Liver (tissue), 8 donors: ENCODE measurements at regions not wholly inside any gene's neighbourhood (a gene's known extent, or its start where the extent isn't known, plus 50 kb on each side); places are given as distances from the start of the nearest gene placed in this dataset.

Experiments used
- DNase-seq: peaks from one replicate; pipeline ENCODE4 v3.0.0-alpha.2; 2017; ENCODE audit warnings: low spot score
- H3K27ac ChIP-seq, 2 donors: one replicate each; pipeline ENCODE4 v1.7.0; 2013; ENCODE audit warnings: inconsistent platforms in 2 of 2, low read length in 2 of 2, control low read depth in 1 of 2, low read depth in 1 of 2, mild to moderate bottlenecking in 1 of 2
- H3K27me3 ChIP-seq, 4 donors: one replicate each; pipeline versions ENCODE4 v1.6.1 to v1.7.0; 2013; ENCODE audit warnings: low read length in 3 of 4, inconsistent platforms in 1 of 4, mild to moderate bottlenecking in 1 of 4, moderate library complexity in 1 of 4; ENCODE audit not compliant: control insufficient read depth in 4 of 4, insufficient read depth in 4 of 4
- H3K36me3 ChIP-seq, 4 donors: one replicate each; pipeline versions ENCODE4 v1.6.1 to v1.7.0; 2013; ENCODE audit warnings: low read length in 3 of 4, mild to moderate bottlenecking in 3 of 4, low read depth in 1 of 4, moderate library complexity in 1 of 4; ENCODE audit not compliant: control insufficient read depth in 4 of 4, insufficient read depth in 3 of 4
- H3K4me1 ChIP-seq, 4 donors: one replicate each; pipeline versions ENCODE4 v1.6.1 to v1.7.0; 2013; ENCODE audit warnings: low read length in 3 of 4, mild to moderate bottlenecking in 3 of 4, moderate library complexity in 1 of 4; ENCODE audit not compliant: control insufficient read depth in 4 of 4, insufficient read depth in 4 of 4
- H3K4me3 ChIP-seq, 3 donors: one replicate each; pipeline versions ENCODE4 v1.6.1 to v1.7.0; 2013; ENCODE audit warnings: low read length in 3 of 3, control low read depth in 1 of 3, low read depth in 1 of 3, mild to moderate bottlenecking in 1 of 3
- H3K9ac ChIP-seq, 2 donors: one replicate each; pipeline ENCODE4 v1.7.0; 2013; ENCODE audit warnings: low read length in 2 of 2, mild to moderate bottlenecking in 2 of 2, moderate library complexity in 2 of 2, control low read depth in 1 of 2, low read depth in 1 of 2
- H3K9me3 ChIP-seq, 4 donors: one replicate each; pipeline versions ENCODE4 v1.6.1 to v1.7.0; 2013; ENCODE audit warnings: low read length in 3 of 4; ENCODE audit not compliant: control insufficient read depth in 4 of 4
- EGR1 ChIP-seq, 2 donors: IDR thresholded peaks; 2 replicates each; pipeline ENCODE4 v1.6.1; 2016 to 2018; ENCODE audit warnings: antibody characterized with exemption in 2 of 2, low read depth in 2 of 2
- FOXA1 ChIP-seq: IDR thresholded peaks from 2 replicates; pipeline ENCODE4 v1.6.1; 2016; ENCODE audit warnings: antibody characterized with exemption
- FOXA2 ChIP-seq: IDR thresholded peaks from 2 replicates; pipeline ENCODE4 v1.6.1; 2016; ENCODE audit warnings: antibody characterized with exemption
- GABPA ChIP-seq, 2 donors: IDR thresholded peaks in 1 of 2; conservative IDR thresholded peaks in 1 of 2; 2 replicates each; pipeline ENCODE4 v1.6.1; 2016; ENCODE audit warnings: antibody characterized with exemption in 2 of 2, mild to moderate bottlenecking in 1 of 2, moderate library complexity in 1 of 2
- HNF4A ChIP-seq, 2 donors: conservative IDR thresholded peaks; 2 replicates each; pipeline ENCODE4 v1.6.1; 2016; ENCODE audit warnings: antibody characterized with exemption in 2 of 2, mild to moderate bottlenecking in 2 of 2
- JUND ChIP-seq, 2 donors: IDR thresholded peaks; 2 replicates each; pipeline ENCODE4 v1.6.1; 2016; ENCODE audit warnings: antibody characterized with exemption in 2 of 2
- NR2F2 ChIP-seq: IDR thresholded peaks from 2 replicates; pipeline ENCODE4 v1.6.1; 2016; ENCODE audit warnings: antibody characterized with exemption
- RAD21 ChIP-seq, 2 donors: IDR thresholded peaks; 2 replicates each; pipeline ENCODE4 v1.6.1; 2016; ENCODE audit warnings: antibody characterized with exemption in 2 of 2, mild to moderate bottlenecking in 2 of 2
- RXRA ChIP-seq, 2 donors: IDR thresholded peaks; 2 replicates each; pipeline ENCODE4 v1.6.1; 2017 to 2018; ENCODE audit warnings: antibody characterized with exemption in 2 of 2, mild to moderate bottlenecking in 1 of 2
- SP1 ChIP-seq: IDR thresholded peaks from 2 replicates; pipeline ENCODE4 v1.6.1; 2018; ENCODE audit warnings: antibody characterized with exemption, mild to moderate bottlenecking
- TAF1 ChIP-seq: conservative IDR thresholded peaks from 2 replicates; pipeline ENCODE4 v1.6.1; 2016; ENCODE audit warnings: antibody characterized with exemption, mild to moderate bottlenecking
- YY1 ChIP-seq: IDR thresholded peaks from 2 replicates; pipeline ENCODE4 v1.6.1; 2016; ENCODE audit warnings: antibody characterized with exemption, mild to moderate bottlenecking
- WGBS: extraction: QIAGEN DNeasy Blood & Tissue Kit; methylation state at CpG from one replicate; pipeline ENCODE4 v1.1.7; 2013; 5-methylcytosine and 5-hydroxymethylcytosine counted together
- TF ChIP-seq, protein P1 (sequence below): IDR thresholded peaks from 2 replicates; pipeline ENCODE4 v1.6.1; 2016; ENCODE audit warnings: antibody characterized with exemption, mild to moderate bottlenecking
- TF ChIP-seq, protein P2 (sequence below): fragments of 150-350 bp; IDR thresholded peaks from 2 replicates; pipeline ENCODE4 v1.5.1; 2017; ENCODE audit warnings: improper control_type of control experiment, low read depth, low read length; ENCODE audit not compliant: missing input control
- TF ChIP-seq, protein P3 (sequence below): IDR thresholded peaks from 2 replicates; pipeline ENCODE4 v1.6.1; 2016; ENCODE audit warnings: antibody characterized with exemption
- TF ChIP-seq, protein P4 (sequence below): IDR thresholded peaks from 2 replicates; pipeline ENCODE4 v1.6.1; 2016; ENCODE audit warnings: antibody characterized with exemption
- donor health status: healthy.
- donor health status: healthy.
- donor health status: healthy.
- donor health status: healthy.
- donor health status: healthy.

DNA sequence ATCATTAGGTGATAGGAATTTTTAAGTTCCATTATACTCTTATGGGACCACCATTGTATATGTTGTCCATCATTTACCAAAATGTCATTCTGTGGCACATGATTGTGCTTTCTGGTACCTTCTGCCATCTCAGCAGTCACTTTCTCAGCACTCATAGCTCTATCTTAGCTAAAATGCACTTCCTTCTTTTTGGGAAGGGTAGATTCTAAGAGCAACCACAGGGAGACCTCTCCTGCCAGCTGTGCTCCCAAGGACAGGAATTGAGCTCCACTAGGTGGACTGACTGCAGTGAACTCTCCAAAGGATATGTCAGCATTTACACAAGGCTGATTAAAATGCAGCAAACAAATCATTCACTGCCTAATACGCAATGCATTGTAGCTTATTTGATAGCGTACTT, 91.8 kb upstream of the OBI1 start (continued):
- TF ChIP-seq, protein P1, sequence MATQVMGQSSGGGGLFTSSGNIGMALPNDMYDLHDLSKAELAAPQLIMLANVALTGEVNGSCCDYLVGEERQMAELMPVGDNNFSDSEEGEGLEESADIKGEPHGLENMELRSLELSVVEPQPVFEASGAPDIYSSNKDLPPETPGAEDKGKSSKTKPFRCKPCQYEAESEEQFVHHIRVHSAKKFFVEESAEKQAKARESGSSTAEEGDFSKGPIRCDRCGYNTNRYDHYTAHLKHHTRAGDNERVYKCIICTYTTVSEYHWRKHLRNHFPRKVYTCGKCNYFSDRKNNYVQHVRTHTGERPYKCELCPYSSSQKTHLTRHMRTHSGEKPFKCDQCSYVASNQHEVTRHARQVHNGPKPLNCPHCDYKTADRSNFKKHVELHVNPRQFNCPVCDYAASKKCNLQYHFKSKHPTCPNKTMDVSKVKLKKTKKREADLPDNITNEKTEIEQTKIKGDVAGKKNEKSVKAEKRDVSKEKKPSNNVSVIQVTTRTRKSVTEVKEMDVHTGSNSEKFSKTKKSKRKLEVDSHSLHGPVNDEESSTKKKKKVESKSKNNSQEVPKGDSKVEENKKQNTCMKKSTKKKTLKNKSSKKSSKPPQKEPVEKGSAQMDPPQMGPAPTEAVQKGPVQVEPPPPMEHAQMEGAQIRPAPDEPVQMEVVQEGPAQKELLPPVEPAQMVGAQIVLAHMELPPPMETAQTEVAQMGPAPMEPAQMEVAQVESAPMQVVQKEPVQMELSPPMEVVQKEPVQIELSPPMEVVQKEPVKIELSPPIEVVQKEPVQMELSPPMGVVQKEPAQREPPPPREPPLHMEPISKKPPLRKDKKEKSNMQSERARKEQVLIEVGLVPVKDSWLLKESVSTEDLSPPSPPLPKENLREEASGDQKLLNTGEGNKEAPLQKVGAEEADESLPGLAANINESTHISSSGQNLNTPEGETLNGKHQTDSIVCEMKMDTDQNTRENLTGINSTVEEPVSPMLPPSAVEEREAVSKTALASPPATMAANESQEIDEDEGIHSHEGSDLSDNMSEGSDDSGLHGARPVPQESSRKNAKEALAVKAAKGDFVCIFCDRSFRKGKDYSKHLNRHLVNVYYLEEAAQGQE, result no peak
- TF ChIP-seq RAD21 (IDR thresholded peaks at IDR 0.05) (no peak), YY1 (no peak)

DNA sequence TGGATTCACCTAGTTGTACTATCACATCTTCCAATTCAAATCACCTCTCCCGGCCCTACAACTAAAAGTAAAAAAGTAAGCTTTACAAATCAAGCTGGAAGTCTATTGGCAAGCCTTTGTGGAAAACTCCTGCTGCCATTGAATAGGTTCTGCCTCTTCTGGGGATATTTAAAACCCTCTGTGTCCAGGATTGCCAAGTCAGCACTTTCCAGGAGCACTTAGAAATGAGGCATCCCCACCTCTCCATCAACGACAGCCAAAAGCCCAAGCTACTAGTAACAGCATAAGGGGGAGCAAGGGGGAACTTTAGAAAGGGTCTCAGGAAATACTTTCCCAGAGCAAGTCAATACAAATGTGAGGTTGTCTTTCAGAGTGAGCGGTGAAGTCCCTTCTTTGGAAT, 85.0 kb upstream of the OBI1 start:
- Histone ChIP-seq H3K27ac (no peak overlapping the region), H3K4me1 (no peaks in the 10 kb centered on the region), H3K9me3 (no peaks in the 10 kb centered on the region), H3K9ac (no peak overlapping the region), H3K36me3 (no peaks in the 10 kb centered on the region), H3K27me3 (peaks cover 0 to 2% (median 0%) of the 10 kb centered on the region in 4 donors), H3K4me3 (no peak overlapping the region)
- no peak for DNase-seq
- TF ChIP-seq FOXA2, result no peak
- no peak for TF ChIP-seq JUND (IDR thresholded peaks at IDR 0.05)
- no peak for TF ChIP-seq EGR1 (IDR thresholded peaks at IDR 0.05; ENCODE audit: low read depth in 2 of 2)
- no peak for TF ChIP-seq SP1
- TF ChIP-seq GABPA (IDR thresholded peaks at IDR 0.05 in 1 of 2, conservative IDR thresholded peaks at IDR 0.05 in 1 of 2), result no peak
- no peak for TF ChIP-seq TAF1
- TF ChIP-seq RAD21 (IDR thresholded peaks at IDR 0.05), result no peak
- TF ChIP-seq RXRA (IDR thresholded peaks at IDR 0.05), result no peak
- no peak for TF ChIP-seq YY1
- TF ChIP-seq, protein P2, sequence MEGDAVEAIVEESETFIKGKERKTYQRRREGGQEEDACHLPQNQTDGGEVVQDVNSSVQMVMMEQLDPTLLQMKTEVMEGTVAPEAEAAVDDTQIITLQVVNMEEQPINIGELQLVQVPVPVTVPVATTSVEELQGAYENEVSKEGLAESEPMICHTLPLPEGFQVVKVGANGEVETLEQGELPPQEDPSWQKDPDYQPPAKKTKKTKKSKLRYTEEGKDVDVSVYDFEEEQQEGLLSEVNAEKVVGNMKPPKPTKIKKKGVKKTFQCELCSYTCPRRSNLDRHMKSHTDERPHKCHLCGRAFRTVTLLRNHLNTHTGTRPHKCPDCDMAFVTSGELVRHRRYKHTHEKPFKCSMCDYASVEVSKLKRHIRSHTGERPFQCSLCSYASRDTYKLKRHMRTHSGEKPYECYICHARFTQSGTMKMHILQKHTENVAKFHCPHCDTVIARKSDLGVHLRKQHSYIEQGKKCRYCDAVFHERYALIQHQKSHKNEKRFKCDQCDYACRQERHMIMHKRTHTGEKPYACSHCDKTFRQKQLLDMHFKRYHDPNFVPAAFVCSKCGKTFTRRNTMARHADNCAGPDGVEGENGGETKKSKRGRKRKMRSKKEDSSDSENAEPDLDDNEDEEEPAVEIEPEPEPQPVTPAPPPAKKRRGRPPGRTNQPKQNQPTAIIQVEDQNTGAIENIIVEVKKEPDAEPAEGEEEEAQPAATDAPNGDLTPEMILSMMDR, result no peak
- TF ChIP-seq, protein P3, sequence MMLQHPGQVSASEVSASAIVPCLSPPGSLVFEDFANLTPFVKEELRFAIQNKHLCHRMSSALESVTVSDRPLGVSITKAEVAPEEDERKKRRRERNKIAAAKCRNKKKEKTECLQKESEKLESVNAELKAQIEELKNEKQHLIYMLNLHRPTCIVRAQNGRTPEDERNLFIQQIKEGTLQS, result no peak
- TF ChIP-seq, protein P4, sequence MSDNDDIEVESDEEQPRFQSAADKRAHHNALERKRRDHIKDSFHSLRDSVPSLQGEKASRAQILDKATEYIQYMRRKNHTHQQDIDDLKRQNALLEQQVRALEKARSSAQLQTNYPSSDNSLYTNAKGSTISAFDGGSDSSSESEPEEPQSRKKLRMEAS, result no peak
- 81% methylated on average over 3 of the region's 3 CpGs for WGBS

DNA sequence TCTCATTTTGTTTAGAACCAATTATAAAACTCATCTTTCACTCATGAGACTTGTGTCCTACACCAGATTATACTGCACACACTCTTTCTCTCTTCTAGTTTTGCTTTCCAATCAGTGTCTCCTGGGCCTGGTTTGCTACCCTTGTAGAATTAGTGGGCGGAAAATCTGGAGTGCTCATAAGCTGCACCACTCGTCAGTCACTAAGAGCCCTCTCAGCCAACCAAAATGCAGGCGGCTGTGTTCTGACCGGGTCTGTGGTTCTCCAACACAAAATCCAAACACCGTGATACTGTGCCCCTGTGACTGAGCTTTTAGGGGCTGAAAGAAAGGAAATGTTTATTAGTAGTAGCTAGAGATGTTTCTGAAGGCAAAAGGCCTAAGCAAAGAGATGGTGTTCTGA, 83.7 kb upstream of the OBI1 start:
- no peak overlapping the region for H3K27ac ChIP-seq
- H3K4me3 ChIP-seq, result no peak overlapping the region
- H3K9me3 ChIP-seq, result no peaks in the 10 kb centered on the region
- no peaks in the 10 kb centered on the region for H3K36me3 ChIP-seq
- peaks cover 0 to 6% (median 0%) of the 10 kb centered on the region in 4 donors for H3K27me3 ChIP-seq
- no peak for DNase-seq
- 58% methylated on average over 5 of the region's 5 CpGs for WGBS
- no peak for TF ChIP-seq TAF1
- TF ChIP-seq FOXA1, result no peak
- TF ChIP-seq GABPA (IDR thresholded peaks at IDR 0.05 in 1 of 2, conservative IDR thresholded peaks at IDR 0.05 in 1 of 2), result no peak
- no peak for TF ChIP-seq EGR1 (IDR thresholded peaks at IDR 0.05; ENCODE audit: low read depth in 2 of 2)
- TF ChIP-seq, protein P3, result no peak
- no peak for TF ChIP-seq RAD21 (IDR thresholded peaks at IDR 0.05)
- TF ChIP-seq SP1, result no peak
- TF ChIP-seq, protein P1, result no peak
- no peak for TF ChIP-seq RXRA (IDR thresholded peaks at IDR 0.05)
- no peak for TF ChIP-seq HNF4A (conservative IDR thresholded peaks at IDR 0.05)
- TF ChIP-seq NR2F2, result no peak
- no peak for TF ChIP-seq YY1
- no peak for TF ChIP-seq JUND (IDR thresholded peaks at IDR 0.05)
- TF ChIP-seq FOXA2, result no peak
- TF ChIP-seq, protein P4, result no peak
- no peak overlapping the region for H3K9ac ChIP-seq
- no peaks in the 10 kb centered on the region for H3K4me1 ChIP-seq
